CD4-positive, alpha-beta T cell treated with Interferon alpha-2 for 1 hour (primary cell): ENCODE measurements at regions not wholly inside any gene's neighbourhood (a gene's known extent, or its start where the extent isn't known, plus 50 kb on each side); places are given as distances from the start of the nearest gene placed in this dataset.
"Not testable (repeated sequence)": the region's sequence is repeated elsewhere in the genome, so short reads cannot be mapped to it uniquely, and the experiment has no call there.

ENCODE experiments used
- DNase-seq, 2 donors: peaks; one replicate each; pipeline ENCODE4 v3.0.0-alpha.2; 2020 to 2022

- DNase-seq: no peak
Observed at GRCh38 chr4:170773709-170774273, 684.0 kb upstream of the AADAT start.

GRCh38 chr4:170772429-170772828, 682.7 kb upstream of the AADAT start:
- no peak for DNase-seq

GRCh38 chr4:170770664-170771063, 680.9 kb upstream of the AADAT start:
- DNase-seq: no peak

GRCh38 chr4:170769862-170770261, 680.1 kb upstream of the AADAT start:
- DNase-seq: no peak

GRCh38 chr4:170758988-170759387, 669.2 kb upstream of the AADAT start:
- DNase-seq: no peak

GRCh38 chr4:170750519-170750918, 660.8 kb upstream of the AADAT start:
- DNase-seq: no peak

GRCh38 chr4:170748975-170749374, 659.2 kb upstream of the AADAT start:
- DNase-seq: no peak

GRCh38 chr4:170743633-170744032, 653.9 kb upstream of the AADAT start:
- DNase-seq: no peak

- no peak for DNase-seq
Observed at GRCh38 chr4:170741856-170742255, 652.1 kb upstream of the AADAT start.

GRCh38 chr4:170736710-170737109, 647.0 kb upstream of the AADAT start:
- no peak for DNase-seq

DNA sequence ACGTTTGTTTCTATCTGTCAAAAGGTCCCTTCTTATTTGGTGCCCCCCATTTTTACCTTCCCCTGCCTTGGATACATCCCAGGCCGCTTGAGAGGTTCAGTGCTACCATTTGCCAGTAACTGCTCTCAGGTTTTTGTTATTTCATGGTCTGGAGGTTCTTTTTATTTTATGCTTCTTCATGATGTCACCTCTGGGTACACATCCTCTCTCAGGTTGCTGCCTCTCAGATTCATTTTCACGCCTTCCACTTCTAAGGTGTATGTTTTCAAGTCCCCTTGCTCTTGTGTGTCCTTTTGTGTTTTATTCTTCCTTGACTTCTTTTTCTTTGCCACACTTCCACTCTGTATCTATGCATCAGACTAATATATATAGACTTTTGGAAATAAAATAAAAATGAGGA, 640.1 kb upstream of the AADAT start:
- no peak for DNase-seq

- DNase-seq: no peak
Observed at GRCh38 chr4:170729236-170729635, 639.5 kb upstream of the AADAT start.

GRCh38 chr4:170724191-170724590, 634.4 kb upstream of the AADAT start:
- no peak for DNase-seq

DNA sequence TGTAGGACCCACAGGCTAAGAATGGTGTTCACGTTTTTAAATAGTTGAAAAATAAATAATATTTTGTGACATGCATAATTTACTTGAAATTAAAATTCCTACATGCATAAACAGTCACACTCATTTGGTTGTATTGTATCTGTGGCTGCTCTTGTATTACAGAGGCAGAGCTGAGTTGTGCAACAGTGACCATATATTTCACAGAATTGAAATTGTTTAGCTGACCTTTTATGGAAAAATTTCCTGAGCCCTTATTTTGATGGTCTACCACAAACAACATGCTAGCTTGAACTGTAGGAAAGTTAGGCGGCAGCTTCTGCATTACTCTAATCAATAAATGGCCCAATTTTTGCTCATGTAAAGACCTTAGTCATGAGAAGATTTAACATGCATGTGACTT, 633.4 kb upstream of the AADAT start:
- no peak for DNase-seq

DNA sequence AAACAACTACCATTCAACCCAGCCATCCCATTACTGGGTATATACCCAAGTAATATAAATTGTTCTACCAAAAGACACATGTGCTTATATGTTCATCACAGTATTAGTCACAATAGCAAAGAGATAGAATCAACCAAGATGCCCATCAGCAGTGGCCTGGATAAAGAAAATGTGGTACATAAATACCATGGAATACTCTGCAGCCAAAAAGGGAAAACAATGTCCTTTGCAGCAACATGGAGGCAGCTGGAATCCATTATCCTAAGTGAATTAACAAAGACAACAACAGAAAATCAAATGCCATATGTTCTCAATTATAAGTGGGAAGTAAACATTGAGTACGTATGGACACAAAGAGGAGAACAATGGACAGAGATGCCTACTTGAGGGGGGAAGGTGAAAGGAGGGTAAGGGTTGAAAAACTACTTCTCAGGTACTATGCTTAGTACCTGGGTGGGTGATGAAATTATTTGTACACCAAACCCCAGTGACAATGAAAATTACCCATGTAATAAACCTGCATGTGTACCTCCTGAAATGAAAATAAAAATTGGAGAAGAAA, 632.1 kb upstream of the AADAT start:
- DNase-seq: no peak

GRCh38 chr4:170716868-170717267, 627.1 kb upstream of the AADAT start:
- DNase-seq: no peak

DNA sequence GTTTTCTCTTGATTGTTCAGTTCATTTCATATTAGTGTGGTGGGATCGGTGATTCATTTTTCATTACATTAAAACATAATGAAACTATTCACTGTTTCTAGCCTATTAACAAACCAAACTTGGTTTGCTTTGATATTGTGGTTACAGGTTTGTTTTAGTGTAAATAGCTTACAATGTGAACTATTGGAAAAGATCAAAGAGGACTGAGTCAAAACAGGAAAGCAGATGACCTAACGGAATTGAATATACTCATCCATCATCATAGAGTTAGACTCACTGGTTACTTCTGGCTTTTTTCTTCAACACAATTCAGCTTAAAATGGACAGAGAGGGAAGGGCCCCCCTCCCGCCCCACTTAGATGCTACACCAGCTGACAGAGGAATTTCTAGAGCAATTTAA, 616.2 kb upstream of the AADAT start:
- DNase-seq: no peak

DNA sequence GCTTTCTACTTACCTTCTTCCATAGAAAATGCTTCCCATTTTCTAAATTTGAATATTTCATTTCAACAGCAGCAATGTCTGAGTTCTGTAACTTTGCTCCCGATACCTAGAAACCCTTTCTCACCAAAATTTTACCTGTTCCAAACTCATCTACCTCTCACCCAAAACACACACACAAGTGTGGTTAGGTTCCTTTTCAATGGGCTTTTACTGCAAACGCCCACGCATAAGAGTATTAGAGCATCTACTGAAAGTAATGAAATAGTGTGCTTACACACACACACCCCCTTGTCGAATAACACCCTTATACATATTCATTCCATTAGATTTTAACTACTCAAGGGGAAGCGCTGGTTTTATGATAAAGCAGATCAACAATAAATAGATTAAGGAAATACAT, 610.3 kb upstream of the AADAT start:
- DNase-seq: no peak

DNA sequence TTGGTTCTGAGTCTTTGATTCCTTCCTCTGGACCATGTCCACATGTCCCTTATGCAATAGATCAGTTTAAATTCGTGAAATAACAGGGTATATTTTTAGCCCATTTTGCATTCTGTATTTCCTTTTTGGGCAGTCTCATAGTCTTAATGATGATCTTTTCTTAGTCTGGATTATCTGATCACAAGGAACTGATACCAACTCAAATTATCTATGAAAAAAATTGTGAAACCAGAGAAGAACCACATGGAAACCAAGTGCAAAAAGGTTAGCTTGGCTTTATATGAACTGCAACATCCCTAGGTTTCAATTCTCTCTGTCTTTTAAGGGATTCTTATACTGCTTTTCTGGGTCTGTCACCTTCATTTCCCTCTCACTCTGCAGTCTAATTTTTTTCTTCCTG, 608.6 kb upstream of the AADAT start:
- DNase-seq: no peak

GRCh38 chr4:170697845-170698244, 608.1 kb upstream of the AADAT start:
- DNase-seq: no peak

- no peak for DNase-seq
Observed at GRCh38 chr4:170697045-170697444, 607.3 kb upstream of the AADAT start.

GRCh38 chr4:170691168-170691567, 601.4 kb upstream of the AADAT start:
- no peak for DNase-seq

DNA sequence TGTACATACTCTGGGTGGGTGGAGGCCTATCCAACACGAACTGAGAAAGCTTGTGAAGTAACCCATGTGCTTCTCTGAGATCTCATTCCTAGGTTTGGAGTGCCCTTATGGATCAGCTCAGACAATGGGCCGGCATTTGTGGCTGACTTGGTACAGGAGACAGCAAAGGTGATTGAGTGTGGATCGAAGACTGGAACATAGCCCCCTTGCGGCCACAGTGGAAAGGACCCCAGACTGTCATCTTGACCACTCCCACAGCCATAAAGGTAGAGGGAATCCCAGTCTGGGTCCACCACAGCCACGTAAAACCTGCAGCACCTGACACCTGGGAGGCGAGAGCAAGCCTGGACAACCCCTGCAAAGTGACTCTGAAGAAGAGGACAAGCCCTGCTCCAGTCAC, 598.0 kb upstream of the AADAT start:
- DNase-seq: no peak

- not testable (repeated sequence) for DNase-seq
Observed at GRCh38 chr4:170685701-170686100, 595.9 kb upstream of the AADAT start.

- no peak for DNase-seq
Observed at GRCh38 chr4:170682558-170683294, 593.0 kb upstream of the AADAT start.
